ENCODE measurements at regions not wholly inside any gene's neighbourhood (a gene's known extent, or its start where the extent isn't known, plus 50 kb on each side); places are given as distances from the start of the nearest gene placed in this dataset.

DNA sequence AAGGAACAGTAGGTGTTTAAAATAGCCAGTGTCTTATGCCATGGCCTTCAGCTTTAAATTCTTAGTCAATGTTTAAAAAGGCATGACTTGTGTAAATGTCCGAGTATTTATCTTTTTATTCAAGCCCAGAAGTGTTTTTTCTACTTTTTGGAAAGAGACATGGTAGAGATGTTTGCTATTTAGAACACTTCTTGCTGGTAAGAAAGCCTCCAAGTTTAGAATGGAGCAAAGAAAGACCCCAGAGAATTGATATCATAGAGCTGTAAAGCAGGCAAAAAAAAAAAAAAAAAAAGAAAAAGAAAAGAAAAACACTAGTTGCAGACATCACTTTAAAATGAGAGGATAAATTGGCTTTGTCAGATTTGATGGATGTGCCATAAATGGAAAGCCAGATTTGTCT is 375.1 kb downstream of the TMEM167A start:
- Histone ChIP-seq H4K20me1 (ENCODE audit: insufficient read depth, low read length) (no peaks in the 10 kb centered on the region), H3K27ac (ENCODE audit: low read depth, low read length) (no peak overlapping the region), H3K4me3 (ENCODE audit: insufficient read depth, low read depth, low read length) (no peak overlapping the region), H3K4me2 (ENCODE audit: low read length) (no peak overlapping the region), H3K36me3 (ENCODE audit: insufficient read depth, low read length) (no peaks in the 10 kb centered on the region), H3K9ac (ENCODE audit: low read length) (no peak overlapping the region), H2AFZ (ENCODE audit: low read depth, low read length) (no peak overlapping the region), H3K79me2 (ENCODE audit: insufficient read depth, low read length) (no peaks in the 10 kb centered on the region), H3K4me1 (ENCODE audit: insufficient read depth, low read length) (no peaks in the 10 kb centered on the region), H3K9me3 (ENCODE audit: insufficient read depth, low read depth, low read length) (no peaks in the 10 kb centered on the region), H3K27me3 (ENCODE audit: insufficient read depth, low read length) (no peaks in the 10 kb centered on the region)
- FAIRE-seq: no peak
- H3K9me3 Mint-ChIP-seq (ENCODE audit: unreplicated experiment): peaks cover 1% of the 10 kb centered on the region
- no peaks in the 10 kb centered on the region for H3K36me3 Mint-ChIP-seq (ENCODE audit: low read depth, unreplicated experiment)
- no peak for DNase-seq (ENCODE audit: low read depth)
- no peak overlapping the region for H3K4me3 Mint-ChIP-seq (ENCODE audit: unreplicated experiment)
- no peaks in the 10 kb centered on the region for H3K4me1 Mint-ChIP-seq (ENCODE audit: low read depth, unreplicated experiment)
- no peak overlapping the region for H3K27ac Mint-ChIP-seq (ENCODE audit: unreplicated experiment)
- no peaks in the 10 kb centered on the region for H3K27me3 Mint-ChIP-seq (ENCODE audit: low read depth, unreplicated experiment)
- no peak for TF ChIP-seq EZH2 (IDR thresholded peaks at IDR 0.05; ENCODE audit: insufficient read depth, low read length)
- TF ChIP-seq, protein P1, sequence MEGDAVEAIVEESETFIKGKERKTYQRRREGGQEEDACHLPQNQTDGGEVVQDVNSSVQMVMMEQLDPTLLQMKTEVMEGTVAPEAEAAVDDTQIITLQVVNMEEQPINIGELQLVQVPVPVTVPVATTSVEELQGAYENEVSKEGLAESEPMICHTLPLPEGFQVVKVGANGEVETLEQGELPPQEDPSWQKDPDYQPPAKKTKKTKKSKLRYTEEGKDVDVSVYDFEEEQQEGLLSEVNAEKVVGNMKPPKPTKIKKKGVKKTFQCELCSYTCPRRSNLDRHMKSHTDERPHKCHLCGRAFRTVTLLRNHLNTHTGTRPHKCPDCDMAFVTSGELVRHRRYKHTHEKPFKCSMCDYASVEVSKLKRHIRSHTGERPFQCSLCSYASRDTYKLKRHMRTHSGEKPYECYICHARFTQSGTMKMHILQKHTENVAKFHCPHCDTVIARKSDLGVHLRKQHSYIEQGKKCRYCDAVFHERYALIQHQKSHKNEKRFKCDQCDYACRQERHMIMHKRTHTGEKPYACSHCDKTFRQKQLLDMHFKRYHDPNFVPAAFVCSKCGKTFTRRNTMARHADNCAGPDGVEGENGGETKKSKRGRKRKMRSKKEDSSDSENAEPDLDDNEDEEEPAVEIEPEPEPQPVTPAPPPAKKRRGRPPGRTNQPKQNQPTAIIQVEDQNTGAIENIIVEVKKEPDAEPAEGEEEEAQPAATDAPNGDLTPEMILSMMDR (IDR thresholded peaks at IDR 0.05; ENCODE audit: insufficient read depth, low read depth, low read length): no peak

DNA sequence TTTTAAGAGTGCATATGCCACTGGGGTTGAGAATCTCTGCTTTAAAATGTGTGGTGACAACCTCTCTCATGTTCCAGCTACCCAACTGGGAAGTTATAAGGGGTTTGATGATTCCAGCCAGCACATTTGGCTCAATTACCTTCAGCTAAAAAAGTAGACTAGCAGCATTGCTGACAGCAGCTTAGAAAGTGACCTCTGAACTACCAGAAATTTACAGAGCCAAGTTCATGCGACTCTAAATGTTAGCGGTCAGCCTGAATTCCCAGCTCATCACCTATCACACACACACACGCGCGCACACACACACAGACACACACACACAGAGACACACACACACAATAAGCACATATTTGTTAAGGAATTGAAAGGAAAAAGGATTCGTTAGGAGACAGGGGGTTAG is 377.5 kb downstream of the TMEM167A start:
- Histone ChIP-seq H3K27ac (ENCODE audit: low read depth, low read length) (no peak overlapping the region), H3K9me3 (ENCODE audit: insufficient read depth, low read depth, low read length) (no peaks in the 10 kb centered on the region), H3K27me3 (ENCODE audit: insufficient read depth, low read length) (no peaks in the 10 kb centered on the region), H3K79me2 (ENCODE audit: insufficient read depth, low read length) (no peaks in the 10 kb centered on the region), H3K36me3 (ENCODE audit: insufficient read depth, low read length) (no peaks in the 10 kb centered on the region), H4K20me1 (ENCODE audit: insufficient read depth, low read length) (no peaks in the 10 kb centered on the region), H3K9ac (ENCODE audit: low read length) (no peak overlapping the region), H2AFZ (ENCODE audit: low read depth, low read length) (no peak overlapping the region), H3K4me1 (ENCODE audit: insufficient read depth, low read length) (no peaks in the 10 kb centered on the region), H3K4me2 (ENCODE audit: low read length) (no peak overlapping the region), H3K4me3 (ENCODE audit: insufficient read depth, low read depth, low read length) (no peak overlapping the region)
- Mint-ChIP-seq H3K4me1 (ENCODE audit: low read depth, unreplicated experiment) (no peaks in the 10 kb centered on the region), H3K9me3 (ENCODE audit: unreplicated experiment) (peaks cover 1% of the 10 kb centered on the region), H3K27ac (ENCODE audit: unreplicated experiment) (no peak overlapping the region), H3K4me3 (ENCODE audit: unreplicated experiment) (no peak overlapping the region), H3K27me3 (ENCODE audit: low read depth, unreplicated experiment) (no peaks in the 10 kb centered on the region), H3K36me3 (ENCODE audit: low read depth, unreplicated experiment) (no peaks in the 10 kb centered on the region)
- no peak for FAIRE-seq
- DNase-seq (ENCODE audit: low read depth): no peak
- TF ChIP-seq, protein P1 (IDR thresholded peaks at IDR 0.05; ENCODE audit: insufficient read depth, low read depth, low read length): no peak
- TF ChIP-seq EZH2 (IDR thresholded peaks at IDR 0.05; ENCODE audit: insufficient read depth, low read length): no peak

DNA sequence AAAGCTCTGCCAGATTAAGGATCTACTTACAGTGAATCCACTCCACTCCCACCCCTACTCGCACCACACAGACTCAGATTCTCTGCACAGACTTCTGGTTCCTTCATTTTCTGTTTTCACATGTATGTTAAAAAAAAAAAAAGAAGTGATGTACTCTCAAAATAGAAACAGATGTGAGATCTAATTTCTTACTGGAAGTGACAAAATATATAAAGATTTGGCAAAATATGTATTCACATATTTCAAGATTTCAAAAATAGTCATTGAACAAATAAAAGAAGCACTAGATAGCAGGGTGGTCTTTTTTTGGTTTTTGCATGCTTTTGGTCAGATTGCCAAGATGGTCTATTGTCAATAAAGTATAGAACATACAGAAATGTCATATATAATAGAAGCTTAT is 379.2 kb downstream of the TMEM167A start:
- Histone ChIP-seq H3K9ac (ENCODE audit: low read length) (no peak overlapping the region), H3K4me3 (ENCODE audit: insufficient read depth, low read depth, low read length) (no peak overlapping the region), H3K27ac (ENCODE audit: low read depth, low read length) (no peak overlapping the region), H3K79me2 (ENCODE audit: insufficient read depth, low read length) (no peaks in the 10 kb centered on the region), H2AFZ (ENCODE audit: low read depth, low read length) (no peak overlapping the region), H4K20me1 (ENCODE audit: insufficient read depth, low read length) (no peaks in the 10 kb centered on the region), H3K27me3 (ENCODE audit: insufficient read depth, low read length) (no peaks in the 10 kb centered on the region), H3K9me3 (ENCODE audit: insufficient read depth, low read depth, low read length) (no peaks in the 10 kb centered on the region), H3K36me3 (ENCODE audit: insufficient read depth, low read length) (no peaks in the 10 kb centered on the region), H3K4me2 (ENCODE audit: low read length) (no peak overlapping the region), H3K4me1 (ENCODE audit: insufficient read depth, low read length) (no peaks in the 10 kb centered on the region)
- DNase-seq (ENCODE audit: low read depth) (no peak), FAIRE-seq (no peak)
- Mint-ChIP-seq H3K36me3 (ENCODE audit: low read depth, unreplicated experiment) (no peaks in the 10 kb centered on the region), H3K27ac (ENCODE audit: unreplicated experiment) (no peak overlapping the region), H3K4me3 (ENCODE audit: unreplicated experiment) (no peak overlapping the region), H3K9me3 (ENCODE audit: unreplicated experiment) (peaks cover 1% of the 10 kb centered on the region), H3K4me1 (ENCODE audit: low read depth, unreplicated experiment) (no peaks in the 10 kb centered on the region), H3K27me3 (ENCODE audit: low read depth, unreplicated experiment) (no peaks in the 10 kb centered on the region)
- no peak for TF ChIP-seq EZH2 (IDR thresholded peaks at IDR 0.05; ENCODE audit: insufficient read depth, low read length)
- TF ChIP-seq, protein P1 (IDR thresholded peaks at IDR 0.05; ENCODE audit: insufficient read depth, low read depth, low read length): no peak
